ENCODE measurements at regions not wholly inside any gene's neighbourhood (a gene's known extent, or its start where the extent isn't known, plus 50 kb on each side); places are given as distances from the start of the nearest gene placed in this dataset.
A peak's percentile ranks its signal among the peaks of the same experiment; 100 is the strongest.

DNA sequence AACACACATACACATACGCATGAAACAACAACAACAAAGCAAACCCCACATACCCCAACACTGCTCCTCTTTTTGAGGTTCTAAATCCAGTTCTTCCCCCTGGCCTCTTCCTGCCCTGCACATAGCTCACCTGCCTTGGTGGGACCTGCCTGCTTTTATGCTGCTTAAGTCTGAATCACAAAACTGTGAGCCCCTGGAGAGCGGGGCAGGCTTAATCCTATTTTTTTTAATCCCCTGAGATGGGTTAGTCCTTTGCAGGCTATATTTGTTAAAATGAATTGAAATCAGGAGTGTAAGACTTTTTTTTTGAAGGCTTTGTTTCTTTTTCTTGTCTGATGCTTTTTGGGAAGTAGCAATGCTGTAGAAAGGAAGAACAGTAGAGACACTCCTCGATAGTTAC is 84.6 kb upstream of the MAX start:
- DNase-seq, result no peak

DNA sequence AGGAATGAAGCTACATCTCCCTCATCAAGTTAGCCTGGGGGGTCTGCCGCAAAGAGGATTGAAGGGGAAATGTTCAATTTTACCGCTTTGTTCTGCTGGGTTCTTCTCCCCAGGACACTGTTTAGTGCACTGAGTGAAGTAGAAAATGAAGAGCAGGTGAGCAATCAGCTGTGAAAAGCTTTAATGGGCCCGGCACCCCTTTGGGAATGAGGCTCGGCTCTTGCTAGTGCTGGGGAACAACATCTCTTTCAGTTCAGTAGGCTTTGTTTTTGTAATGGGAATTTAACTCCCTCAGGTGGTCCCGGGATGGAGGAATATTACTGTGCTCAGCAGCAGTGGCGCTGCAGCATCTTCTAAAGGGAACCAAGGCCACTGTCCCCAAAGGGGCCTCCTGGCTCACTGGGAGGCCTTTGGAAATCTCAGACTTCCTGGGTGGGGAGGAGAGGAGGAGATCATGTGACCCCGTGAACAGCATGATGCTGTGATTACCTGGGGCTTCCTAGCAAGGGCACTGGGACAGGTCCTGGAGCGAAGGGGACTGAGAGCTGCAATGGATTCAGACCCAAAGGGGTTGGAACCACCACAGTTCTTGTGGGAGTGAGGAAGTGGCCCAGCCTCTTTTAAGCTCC is 85.2 kb upstream of the MAX start:
- no peak for DNase-seq

DNA sequence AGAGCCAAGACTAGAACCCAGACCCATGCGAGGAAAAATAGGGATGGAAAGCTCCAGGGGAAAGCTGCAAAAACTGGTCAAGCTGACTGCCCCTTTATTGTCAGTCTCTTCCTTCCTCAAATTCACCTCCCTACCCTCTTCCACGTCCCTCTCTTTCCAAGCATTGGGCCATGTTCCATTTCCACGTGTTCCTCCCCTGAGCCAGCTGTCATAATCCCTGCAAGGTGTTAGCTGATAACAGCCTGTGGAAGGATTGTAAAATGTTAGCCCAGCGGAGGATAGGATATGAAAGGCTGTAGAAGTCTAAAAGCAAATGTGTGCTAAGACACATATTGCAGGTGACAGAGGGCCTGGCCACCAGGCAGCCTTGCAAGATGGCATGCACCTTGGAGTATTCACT is 88.0 kb upstream of the MAX start:
- no peak for DNase-seq

DNA sequence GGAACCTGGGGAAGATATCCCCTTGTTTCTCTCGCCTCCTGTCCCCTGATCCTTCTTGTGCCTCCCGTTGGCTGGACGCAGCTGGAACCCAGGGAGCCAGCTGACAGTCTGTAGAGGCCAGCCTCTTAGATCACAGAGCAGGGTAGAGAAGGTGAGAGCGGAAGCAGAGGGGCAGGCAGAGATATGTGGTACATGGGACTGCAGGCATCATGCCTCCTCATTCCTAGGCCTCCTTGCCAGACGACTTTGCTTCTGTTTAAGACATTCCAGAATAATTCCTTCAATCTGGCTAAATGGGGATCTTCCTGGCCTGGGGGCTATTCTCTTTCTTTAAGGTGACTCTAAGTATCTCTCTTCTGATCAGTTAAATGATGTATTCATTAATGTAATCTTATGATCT is 89.4 kb upstream of the MAX start:
- no peak for DNase-seq

DNA sequence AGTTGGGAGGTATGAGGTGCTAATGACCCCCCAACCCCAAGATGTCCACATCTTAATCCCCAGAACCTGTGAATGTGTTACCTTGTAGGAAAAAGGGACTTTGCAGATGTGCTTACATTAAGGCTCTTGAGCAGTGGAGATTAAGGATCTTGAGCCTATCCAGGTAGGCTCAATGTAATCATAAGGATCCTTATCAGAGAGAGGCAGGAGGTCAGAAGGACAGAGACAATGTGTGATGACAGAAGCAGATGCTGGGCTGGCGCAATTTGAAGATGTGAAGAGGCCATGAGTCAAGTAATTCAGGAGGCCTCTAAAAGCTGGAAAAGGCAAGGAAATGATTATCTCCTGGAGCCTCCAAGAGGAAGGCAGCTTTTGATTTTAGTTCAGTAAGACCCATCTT is 90.4 kb upstream of the MAX start:
- DNase-seq, result no peak

DNA sequence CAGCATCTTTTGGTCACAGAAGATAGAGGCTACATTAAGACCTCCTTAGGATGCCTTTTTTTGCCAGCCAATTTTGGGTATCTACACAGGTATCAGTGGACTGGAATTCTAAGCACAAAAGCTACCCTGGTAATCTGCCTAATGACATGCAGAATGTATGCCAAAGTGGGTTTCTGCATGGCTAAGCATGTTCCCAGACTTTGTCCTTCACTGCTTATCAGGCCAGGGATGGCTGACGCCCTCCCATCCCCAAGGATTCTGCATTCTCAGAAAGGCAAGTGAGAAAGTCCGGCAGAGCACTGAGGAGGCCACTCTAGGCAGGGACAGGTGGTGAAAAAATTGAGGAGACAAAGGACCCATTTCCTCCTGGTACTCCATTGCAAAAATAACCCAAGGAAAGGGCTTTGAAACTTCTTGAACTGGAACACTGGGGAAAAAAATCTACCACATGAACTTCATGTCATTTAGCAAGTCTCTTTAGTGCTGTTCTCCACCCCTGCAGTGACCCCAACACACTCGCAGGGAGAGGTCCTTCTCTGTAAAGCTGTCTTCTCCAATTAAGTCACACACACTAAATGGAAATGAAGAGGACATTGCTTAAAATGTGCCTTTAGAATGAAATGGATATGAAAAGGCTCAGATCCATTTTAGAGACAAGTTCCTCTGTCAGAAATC is 91.7 kb upstream of the MAX start:
- DNase-seq, result no peak

DNA sequence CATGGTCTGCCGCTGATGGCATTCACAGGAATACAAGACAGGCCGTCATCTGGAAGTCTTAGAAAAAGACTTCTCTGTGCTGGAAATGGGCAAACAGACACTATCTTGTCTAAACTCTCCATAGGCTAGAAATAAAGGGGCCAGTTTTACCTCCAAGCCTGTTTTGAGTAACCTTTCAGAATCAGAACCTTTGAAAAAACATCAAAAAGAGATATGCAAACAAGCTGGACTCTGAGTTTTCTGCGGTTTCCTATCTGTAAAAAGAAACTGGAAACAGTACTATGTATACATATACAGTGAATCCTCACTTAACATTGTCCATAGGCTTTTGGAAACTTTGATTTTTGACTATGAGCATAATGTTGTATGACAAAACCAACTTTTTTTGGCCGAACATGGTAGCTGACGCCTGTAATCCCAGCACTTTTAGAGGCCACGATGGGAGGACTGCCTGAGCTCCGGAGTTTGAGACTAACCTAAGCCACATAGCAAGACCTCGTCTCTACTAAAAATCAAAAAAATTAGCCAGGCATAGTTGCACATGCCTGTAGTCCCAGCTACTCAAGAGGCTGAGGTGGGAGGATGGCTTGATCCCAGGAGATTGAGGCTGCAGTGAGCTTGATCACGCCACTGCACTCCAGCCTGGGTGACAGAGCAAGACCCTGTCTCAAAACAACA is 92.9 kb upstream of the MAX start:
- no peak for DNase-seq

DNA sequence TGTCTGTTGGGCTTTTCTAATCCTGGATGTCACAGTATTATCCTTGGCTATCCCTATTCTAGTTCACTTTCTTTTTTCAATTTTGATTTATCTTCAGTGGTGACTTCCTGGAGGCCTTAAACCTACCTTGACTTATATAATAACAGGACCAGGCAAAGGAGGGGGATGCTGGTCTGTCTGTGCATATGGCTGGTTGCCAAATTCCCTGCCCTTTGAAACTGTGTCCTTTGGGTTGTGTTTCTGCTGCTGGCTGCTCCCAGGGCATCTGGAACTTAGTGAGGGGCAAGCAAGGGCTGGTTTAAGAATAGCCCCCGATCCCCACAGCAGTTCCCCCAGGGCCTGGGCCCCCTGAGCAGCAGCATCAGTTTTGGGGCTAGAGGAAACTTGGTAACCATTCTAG is 96.0 kb upstream of the MAX start:
- DNase-seq, result no peak

DNA sequence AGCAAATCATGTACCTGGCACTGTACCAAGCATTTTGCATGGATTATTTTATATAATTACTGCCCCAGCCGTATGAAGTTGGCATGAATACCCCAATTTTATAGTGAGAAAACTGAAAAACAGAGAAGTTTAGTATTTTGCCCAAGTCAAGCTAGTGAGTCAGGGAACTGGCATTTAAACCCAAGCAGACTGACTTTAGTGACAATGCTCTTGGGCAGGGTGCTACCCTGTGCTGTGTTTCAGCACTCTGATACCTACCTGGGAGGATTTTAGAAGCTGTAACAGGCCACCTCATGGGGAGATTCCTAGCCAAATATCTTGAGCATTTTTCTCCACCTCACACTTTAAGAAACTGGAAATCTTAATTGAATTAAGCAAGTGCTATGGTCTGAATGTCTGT is 98.1 kb upstream of the MAX start:
- no peak for DNase-seq

DNA sequence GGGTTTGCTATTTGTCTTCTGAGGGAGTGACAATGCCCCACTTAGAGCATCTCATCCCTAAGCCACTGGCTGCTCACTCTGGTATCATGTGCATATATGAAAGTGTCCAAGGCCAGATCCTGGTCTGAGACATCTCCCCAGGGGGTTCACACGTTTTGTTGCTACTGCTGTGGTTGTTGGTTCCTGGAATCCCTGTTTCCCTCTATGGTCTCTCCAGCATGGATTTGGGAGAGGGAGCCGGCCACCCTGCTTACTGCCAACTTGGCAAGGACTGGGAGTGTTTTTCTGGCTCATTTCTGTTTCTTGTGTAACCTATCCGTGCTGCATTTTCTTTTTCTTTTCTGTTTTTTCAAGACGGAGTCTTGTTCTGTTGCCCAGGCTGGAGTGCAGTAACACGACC is 101.3 kb upstream of the MAX start:
- no peak for DNase-seq

DNA sequence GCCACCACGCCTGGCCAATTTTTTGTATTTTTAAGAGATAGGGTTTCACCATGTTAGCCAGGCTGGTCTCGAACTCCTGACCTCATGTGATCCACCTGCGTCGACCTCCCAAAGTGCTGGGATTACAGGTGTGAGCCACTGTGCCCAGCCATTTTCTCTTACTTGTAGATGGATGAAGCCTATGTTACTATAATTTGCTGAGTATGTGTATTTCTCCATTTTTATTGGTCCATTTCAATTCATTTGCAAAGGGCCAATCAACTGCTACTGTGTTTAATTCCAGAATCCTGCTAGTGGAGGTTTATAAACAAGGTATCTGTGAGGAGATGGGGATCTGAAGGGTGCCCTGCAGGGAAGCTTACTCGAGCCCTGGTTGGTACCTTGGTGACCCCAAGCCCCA is 101.7 kb upstream of the MAX start:
- no peak for DNase-seq

DNA sequence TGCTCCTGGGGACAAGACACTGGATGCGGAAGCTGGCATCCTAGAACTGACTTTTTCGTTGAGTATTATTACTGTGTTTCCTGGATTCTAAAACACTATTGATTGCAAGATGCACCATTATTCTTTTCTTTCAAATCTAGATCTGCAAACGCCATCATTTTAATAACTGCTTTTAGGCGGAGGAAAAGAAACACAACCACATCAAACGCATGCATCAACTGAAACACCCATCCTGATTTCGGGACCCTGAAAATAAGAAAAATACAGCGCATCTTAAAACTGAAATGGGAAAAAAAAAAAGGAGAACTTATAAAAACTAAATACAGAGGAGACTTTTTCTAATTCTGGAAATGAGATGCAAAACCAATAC is 103.7 kb upstream of the MAX start:
- no peak for DNase-seq

DNA sequence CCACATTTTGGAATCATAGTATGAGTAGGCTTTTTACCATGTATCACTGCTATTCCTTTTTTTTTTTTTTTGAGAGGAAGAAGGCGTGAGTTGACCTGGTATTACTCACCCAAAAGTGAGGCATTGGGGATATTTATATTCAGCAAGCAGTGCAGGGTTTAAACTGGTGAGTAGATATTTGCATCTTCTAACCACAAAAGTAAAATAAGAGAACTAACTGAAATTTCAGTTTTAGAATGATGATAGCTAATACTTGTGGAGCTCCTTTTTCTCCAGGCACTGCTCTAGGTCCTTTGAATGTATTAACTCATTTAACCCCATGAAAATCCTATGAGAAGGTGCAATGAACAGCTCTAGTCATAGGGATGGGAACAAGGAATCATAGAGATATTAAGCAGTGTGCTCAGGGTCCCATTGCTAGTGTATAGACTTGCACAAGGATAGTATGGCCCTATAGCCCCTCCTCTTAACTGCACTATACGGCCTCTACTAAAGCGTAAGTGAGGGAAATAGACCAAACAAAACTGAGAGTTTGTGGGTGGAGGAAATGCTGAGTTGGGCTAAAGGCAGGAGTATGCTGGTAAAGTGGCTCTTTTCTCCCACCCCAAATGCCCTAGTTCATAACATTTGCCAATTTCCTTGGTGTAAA is 104.3 kb upstream of the MAX start:
- DNase-seq, result no peak

DNA sequence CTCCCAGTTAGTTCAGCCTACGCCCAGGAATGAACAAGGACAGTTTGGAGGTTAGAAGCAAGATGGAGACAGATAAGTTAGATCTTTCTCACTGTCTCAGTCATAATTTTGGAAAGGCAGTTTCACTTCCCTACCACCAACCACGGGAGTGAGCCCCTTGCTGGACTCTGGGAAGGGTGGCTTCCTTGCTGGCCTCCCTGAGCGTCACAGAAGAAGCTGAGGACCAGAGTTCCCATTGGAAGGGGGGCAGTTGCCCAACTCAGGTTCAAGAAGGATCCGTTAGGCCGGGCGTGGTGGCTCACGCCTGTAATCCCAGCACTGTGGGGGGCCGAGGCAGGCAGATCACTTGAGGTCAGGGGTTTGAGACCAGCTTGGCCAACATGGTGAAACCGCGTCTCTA is 106.2 kb upstream of the MAX start:
- DNase-seq, result no peak

DNA sequence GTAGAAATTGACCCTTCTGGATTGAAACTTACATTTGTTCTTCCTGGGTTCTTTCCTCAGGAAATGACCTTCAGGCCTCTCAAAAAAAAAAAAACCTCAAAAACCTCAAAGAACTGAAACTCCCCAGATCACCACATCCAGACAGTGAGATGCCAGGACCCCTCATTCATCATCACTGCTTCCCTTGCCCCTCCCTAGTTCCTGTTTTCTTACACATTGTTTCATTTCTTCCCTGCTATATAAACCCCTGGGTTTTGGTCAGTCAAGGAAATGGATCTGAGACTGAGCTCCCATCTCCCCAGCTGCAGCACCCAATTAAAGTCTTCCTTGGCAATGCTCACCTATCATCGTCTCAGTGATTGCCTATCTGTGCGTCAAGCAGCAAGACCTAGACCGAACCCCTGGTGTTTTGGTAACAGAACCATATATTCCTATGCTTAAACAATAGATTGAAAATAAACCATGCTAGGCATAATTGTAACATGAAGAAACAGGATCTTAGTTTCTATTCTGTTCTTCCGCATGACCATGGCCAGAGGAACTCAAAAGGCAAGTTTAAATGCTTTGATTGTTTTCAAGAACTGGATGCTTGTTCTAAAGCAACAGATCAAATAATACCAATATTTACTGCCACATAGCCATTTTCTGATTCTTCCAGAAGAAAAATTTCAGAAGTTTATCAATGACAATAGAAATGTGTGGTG is 108.0 kb upstream of the MAX start:
- DNase-seq, result no peak

DNA sequence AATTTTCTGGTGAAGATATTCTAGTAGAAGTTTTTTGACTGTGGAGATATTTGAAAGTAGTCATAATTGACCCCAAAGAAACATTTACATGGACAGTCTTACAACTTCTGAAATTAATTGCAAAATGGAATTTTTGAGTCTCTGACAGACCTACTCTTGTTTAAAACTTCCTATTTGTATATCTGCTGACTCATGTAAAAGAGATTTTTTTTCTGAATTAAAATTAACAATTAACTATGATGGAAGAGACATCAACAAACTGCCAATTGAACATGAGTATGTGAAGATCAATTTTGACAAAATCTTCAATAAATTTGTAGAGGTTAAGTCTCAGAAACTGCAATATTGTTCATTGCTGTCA is 108.5 kb upstream of the MAX start:
- DNase-seq, result no peak

DNA sequence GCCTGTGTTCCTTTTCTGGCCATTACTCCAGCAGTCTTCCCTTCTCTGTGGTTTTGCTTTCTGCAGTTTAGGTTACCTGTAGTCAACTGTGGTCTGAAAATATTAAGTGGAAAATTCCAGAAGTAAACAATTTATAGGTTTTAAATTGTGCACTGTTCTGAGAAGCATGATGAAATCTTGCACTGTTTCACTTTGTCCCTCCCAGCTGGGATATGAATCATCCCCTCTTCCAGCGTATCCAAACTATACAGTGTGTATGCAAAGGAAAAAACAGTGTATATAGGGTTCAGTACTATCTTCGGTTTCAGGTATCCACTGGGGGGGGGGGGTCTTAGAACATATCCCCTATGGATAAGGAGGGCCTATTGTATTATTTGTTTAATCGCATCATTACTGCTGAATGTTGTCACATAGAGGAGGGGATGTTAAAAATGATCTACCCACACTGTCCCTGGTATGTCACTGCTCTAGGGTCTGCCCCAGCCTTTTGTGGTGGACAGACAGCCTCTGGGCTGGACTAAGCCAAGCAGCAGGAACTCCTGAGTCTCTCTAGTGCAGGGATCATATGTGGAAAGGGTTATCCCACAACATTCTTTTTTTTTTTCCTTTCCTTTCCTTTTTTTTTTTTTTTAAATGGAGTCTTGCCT is 109.1 kb upstream of the MAX start:
- no peak for DNase-seq

DNA sequence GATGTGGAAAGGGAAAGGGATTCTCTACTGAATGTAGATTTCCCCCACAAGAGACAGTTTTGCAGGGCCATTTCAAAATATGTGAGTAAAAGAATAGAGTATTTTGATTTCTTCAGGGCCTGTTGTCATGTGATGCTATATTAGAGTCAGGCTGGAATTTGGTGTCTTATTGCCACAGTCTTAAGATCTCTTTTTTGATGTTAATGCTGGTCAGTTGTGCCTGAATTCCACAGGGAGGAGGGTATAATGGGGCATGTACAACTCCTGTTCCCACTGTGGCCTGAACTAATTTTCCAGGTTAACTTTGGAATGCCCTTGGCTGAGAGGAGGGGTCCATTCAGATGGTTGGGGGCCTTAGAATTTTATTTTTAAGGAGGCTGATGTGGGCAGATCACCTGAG is 111.0 kb upstream of the MAX start:
- no peak for DNase-seq

DNA sequence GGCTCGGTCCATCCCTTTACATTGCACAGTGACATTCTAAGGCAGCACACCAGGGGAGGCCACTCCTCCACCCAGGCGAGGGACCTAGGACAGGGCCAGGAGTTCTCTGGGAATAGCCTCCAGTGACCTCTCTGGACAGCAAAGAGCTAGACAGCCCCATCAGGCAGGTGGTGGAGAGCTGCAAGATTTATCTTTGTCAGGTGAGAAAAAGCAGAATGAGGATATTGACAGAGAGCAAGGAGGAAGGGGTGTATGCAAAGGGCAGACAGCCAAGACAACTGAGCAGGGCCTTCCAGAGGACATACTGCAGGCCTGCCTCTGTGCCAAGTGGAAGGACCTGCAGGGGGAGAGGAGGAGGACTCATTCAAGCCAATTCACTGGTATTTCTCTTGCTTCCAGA is 112.4 kb upstream of the MAX start:
- DNase-seq, result no peak

DNA sequence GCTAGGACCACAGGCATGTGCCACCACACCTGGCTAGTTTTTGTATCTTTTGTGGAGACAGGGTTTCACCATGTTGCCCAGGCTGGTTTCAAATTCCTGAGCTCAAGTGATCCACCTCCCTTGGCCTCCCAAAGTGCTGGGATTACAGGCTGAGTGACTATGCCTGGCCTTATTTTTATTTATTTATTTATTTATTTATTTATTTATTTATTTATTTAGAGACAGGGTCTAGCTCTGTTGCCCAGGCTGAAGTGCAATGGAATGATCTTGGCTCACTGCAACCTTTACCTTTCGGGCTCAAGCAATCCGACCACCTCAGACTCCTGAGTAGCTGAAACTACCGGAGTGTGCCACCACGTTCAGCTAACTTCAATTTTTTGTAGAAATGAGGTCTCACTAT is 117.0 kb upstream of the MAX start:
- no peak for DNase-seq

DNA sequence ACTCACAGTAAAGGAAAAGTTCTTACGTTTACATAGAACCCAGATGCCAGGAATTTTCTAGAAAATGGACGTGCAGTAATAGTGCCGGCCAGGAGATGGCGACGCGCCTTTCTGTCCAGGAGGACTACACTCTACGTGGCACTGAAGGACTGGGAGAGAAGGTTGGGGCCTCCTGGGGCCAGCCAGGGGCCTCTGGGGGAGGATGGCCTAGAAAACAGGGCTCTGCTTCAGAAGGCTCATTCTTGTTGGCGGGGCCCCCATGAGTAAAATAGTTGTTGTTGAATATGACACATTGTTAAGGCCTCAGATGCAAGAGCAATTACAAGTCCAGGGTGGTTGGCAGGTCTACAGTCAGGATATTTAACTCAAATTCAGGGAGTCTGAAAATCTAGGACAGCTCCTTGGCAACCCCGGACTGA is 120.1 kb upstream of the MAX start:
- peak; percentile 43 to 53 for DNase-seq

DNA sequence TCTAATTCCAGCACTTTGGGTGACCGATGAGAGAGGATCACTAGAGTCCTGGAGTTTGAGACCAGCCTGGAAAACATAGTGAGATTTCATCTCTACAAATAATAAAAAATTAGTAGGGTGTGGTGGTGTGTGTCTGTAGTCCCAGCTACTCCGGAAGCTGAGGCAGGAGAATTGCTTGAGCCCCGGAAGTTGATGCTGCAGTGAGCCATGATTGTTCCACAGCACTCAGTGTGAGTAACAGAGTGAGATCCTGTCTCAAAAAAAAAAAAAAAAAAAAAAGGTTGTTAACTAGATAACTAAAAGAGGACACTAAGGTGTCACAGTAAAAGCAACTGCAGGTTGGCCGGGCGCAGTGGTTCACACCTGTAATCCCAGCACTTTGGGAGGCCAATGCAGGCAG is 121.3 kb upstream of the MAX start:
- DNase-seq, result peak in 1 of 2 experiments; percentile 31

DNA sequence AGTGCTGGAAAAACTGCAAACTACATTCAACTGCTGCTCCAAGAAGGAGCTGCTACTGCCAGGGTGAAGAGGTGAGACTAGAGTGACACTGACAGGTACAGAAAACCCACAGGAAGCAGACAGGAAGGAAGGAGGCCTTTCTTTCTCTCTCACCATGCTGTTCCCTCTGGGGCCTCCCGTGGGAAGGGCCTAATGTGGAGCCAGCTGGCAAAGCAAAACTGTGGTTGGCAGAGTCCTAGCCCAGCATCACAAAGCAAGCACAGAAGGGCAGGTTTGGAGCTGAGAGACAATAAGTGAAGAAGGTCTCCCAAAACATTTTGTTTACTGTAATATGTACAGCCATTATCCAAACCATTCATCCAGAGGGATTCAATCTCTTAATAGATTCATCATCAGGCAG is 122.5 kb upstream of the MAX start:
- no peak for DNase-seq
